SK-N-SH (cell line): ENCODE measurements at regions not wholly inside any gene's neighbourhood (a gene's known extent, or its start where the extent isn't known, plus 50 kb on each side); places are given as distances from the start of the nearest gene placed in this dataset.

ENCODE experiments used
- CTCF ChIA-PET: fragments of 300-600, 350-600 bp; formaldehyde crosslinking; extraction: SDS; loops from one replicate; lab custom pipeline; 2021; lab: Yijun Ruan, JAX
- POLR2A ChIA-PET: fragments of 350-600 bp; sonication (Branson Sonifier 250); formaldehyde crosslinking; extraction: SDS; loops from one replicate; lab custom pipeline; 2020; ENCODE audit warnings: antibody characterized with exemption, inconsistent platforms; lab: Yijun Ruan, JAX
- DNase-seq: peaks from one replicate; pipeline ENCODE4 v3.0.0; 2012
- H2AFZ ChIP-seq: fragments of 200-600 bp; sonication (generic); 2 replicates; pipeline ENCODE4 v1.8.1; 2016; ENCODE audit warnings: antibody characterized with exemption, mild to moderate bottlenecking, low read depth
- H3F3A ChIP-seq: fragments of 200-600 bp; sonication (generic); replicated peaks from 2 replicates; pipeline ENCODE3; 2016; ENCODE audit warnings: antibody characterized with exemption, mild to moderate bottlenecking; ENCODE audit not compliant: insufficient read depth
- H3K27ac ChIP-seq, 2 experiments: fragments of 200-500 bp in 1 of 2; fragments of 200-600 bp in 1 of 2; sonication (Bioruptor generic) in 1 of 2; sonication (generic), shearing (Covaris generic) in 1 of 2; 2 replicates each; pipeline versions ENCODE4 v1.5.1 to v1.6.1; 2014 to 2016; ENCODE audit warnings: low read depth in 2 of 2, inconsistent platforms in 1 of 2, low read length in 1 of 2, mild to moderate bottlenecking in 1 of 2, mixed read lengths in 1 of 2
- H3K27me3 ChIP-seq: fragments of 200-600 bp; sonication (generic), shearing (Covaris generic); 2 replicates; pipeline ENCODE4 v1.6.1; 2016; ENCODE audit warnings: mixed run types; ENCODE audit not compliant: insufficient read depth
- H3K36me3 ChIP-seq, 2 experiments: fragments of 200-500 bp in 1 of 2; fragments of 200-600 bp in 1 of 2; sonication (Bioruptor generic) in 1 of 2; sonication (generic) in 1 of 2; replicated peaks in 1 of 2; 2 replicates each; pipeline versions ENCODE3 to v1.5.1; 2014 to 2016; ENCODE audit warnings: low read length in 1 of 2, mild to moderate bottlenecking in 1 of 2; ENCODE audit not compliant: insufficient read depth in 2 of 2, control insufficient read depth in 1 of 2
- H3K4me1 ChIP-seq, 2 experiments: fragments of 200-500 bp in 1 of 2; fragments of 200-600 bp in 1 of 2; sonication (Bioruptor generic) in 1 of 2; sonication (generic), shearing (Covaris generic) in 1 of 2; 2 replicates each; pipeline versions ENCODE4 v1.5.1 to v1.6.1; 2014 to 2016; ENCODE audit warnings: low read depth in 1 of 2, low read length in 1 of 2, mixed run types in 1 of 2; ENCODE audit not compliant: insufficient read depth in 2 of 2, control insufficient read depth in 1 of 2
- H3K4me2 ChIP-seq: fragments of 200-600 bp; sonication (generic), shearing (Covaris generic); 2 replicates; pipeline ENCODE4 v1.6.1; 2017; ENCODE audit warnings: mixed run types
- H3K4me3 ChIP-seq, 2 experiments: fragments of 200-500 bp in 1 of 2; fragments of 200-600 bp in 1 of 2; sonication (Bioruptor generic) in 1 of 2; sonication (generic), shearing (Covaris generic) in 1 of 2; 2 replicates each; pipeline versions ENCODE4 v1.5.1 to v1.8.1; 2014 to 2016; ENCODE audit warnings: low read depth in 2 of 2, inconsistent platforms in 1 of 2, low read length in 1 of 2, mild to moderate bottlenecking in 1 of 2, mixed read lengths in 1 of 2, moderate library complexity in 1 of 2
- H3K79me2 ChIP-seq: fragments of 200-600 bp; sonication (generic); 2 replicates; pipeline ENCODE4 v1.8.1; 2017; ENCODE audit warnings: mild to moderate bottlenecking; ENCODE audit not compliant: insufficient read depth
- H3K9ac ChIP-seq: fragments of 200-600 bp; sonication (generic); 2 replicates; pipeline ENCODE4 v1.6.1; 2017; ENCODE audit warnings: mixed run types
- H3K9me2 ChIP-seq: fragments of 200-600 bp; sonication (generic); 2 replicates; pipeline ENCODE4 v1.6.1; 2017; ENCODE audit warnings: mixed run types
- H3K9me3 ChIP-seq: fragments of 200-600 bp; sonication (generic); 2 replicates; pipeline ENCODE4 v1.6.1; 2017; ENCODE audit warnings: mixed run types, mild to moderate bottlenecking, moderate library complexity
- H4K20me1 ChIP-seq: fragments of 200-600 bp; sonication (generic); 2 replicates; pipeline ENCODE4 v1.6.1; 2017; ENCODE audit warnings: mild to moderate bottlenecking, mixed run types; ENCODE audit not compliant: insufficient read depth
- CHD2 ChIP-seq: fragments of 150-350 bp; IDR thresholded peaks from 2 replicates; pipeline ENCODE4 v1.6.1; 2018; ENCODE audit warnings: low read length; ENCODE audit not compliant: partially characterized antibody
- FOXJ3 ChIP-seq: sonication (generic); formaldehyde crosslinking; IDR thresholded peaks from 2 replicates; pipeline ENCODE4 v1.5.1; 2020; ENCODE audit warnings: mild to moderate bottlenecking, missing genetic modification reagents
- GATA2 ChIP-seq: sonication (generic); formaldehyde crosslinking; IDR thresholded peaks from 2 replicates; pipeline ENCODE4 v1.5.0; 2020; ENCODE audit warnings: mild to moderate bottlenecking, missing genetic modification reagents
- MEF2A ChIP-seq: IDR thresholded peaks from 2 replicates; pipeline ENCODE4 v1.4.0; 2012; ENCODE audit warnings: low read depth, borderline replicate concordance
- NFIC ChIP-seq: IDR thresholded peaks from 2 replicates; pipeline ENCODE4 v1.4.0; 2012; ENCODE audit warnings: borderline replicate concordance
- RCOR1 ChIP-seq: fragments of 150-350 bp; IDR thresholded peaks from 2 replicates; pipeline ENCODE4 v1.6.1; 2017; ENCODE audit warnings: antibody characterized with exemption, low read length
- WGBS: methylation state at CpG from one replicate; pipeline ENCODE4 v1.1.6; 2017; ENCODE audit warnings: low lambda C conversion rate; 5-methylcytosine and 5-hydroxymethylcytosine counted together
- TF ChIP-seq, protein P1 (sequence below): IDR thresholded peaks from 2 replicates; pipeline ENCODE4 v1.6.1; 2012; ENCODE audit warnings: mild to moderate bottlenecking, low read depth, low read length, moderate library complexity

DNA sequence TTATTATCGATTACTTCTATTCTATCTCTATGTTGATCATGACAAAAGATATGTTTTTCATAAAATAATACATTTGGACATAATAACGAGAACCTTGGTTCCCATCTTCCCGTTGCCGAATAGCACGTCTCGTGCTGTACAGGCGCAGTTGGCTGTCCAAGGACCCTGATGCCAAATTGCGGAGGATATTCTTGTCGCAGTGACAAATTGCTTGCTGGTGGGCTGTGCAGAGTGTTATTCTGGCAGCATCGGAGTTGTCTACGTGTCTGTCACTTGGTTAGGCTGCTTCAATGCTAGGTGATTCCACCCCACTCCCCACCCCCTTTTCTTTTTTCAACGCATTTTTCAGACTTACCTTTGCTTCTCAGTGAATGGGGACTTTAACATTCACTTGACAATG lies 546.8 kb downstream of the PRKD1 start:
- no peak overlapping the region for H3K27ac ChIP-seq
- no peaks in the 10 kb centered on the region for H3K9me3 ChIP-seq
- CTCF ChIA-PET: no interaction called here
- no peak overlapping the region for H3K4me3 ChIP-seq
- 14% methylated on average over 12 of the region's 12 CpGs for WGBS
- peaks cover 8% of the 10 kb centered on the region; the same call in 1 of the 2 replicates for H3K27me3 ChIP-seq
- H3F3A ChIP-seq: no peaks in the 10 kb centered on the region
- no peak overlapping the region for H2AFZ ChIP-seq
- H3K36me3 ChIP-seq: no peaks in the 10 kb centered on the region
- no peaks in the 10 kb centered on the region for H3K9me2 ChIP-seq
- H3K79me2 ChIP-seq: no peaks in the 10 kb centered on the region
- no peak for TF ChIP-seq FOXJ3 (CRISPR knock-in tag)
- no peak for TF ChIP-seq CHD2
- TF ChIP-seq NFIC: no peak
- TF ChIP-seq GATA2 (CRISPR knock-in tag): no peak
- no peak for TF ChIP-seq RCOR1
- TF ChIP-seq, all 33 proteins: peak for 0
- POLR2A ChIA-PET: no interaction called here
- no peak for DNase-seq
- no peaks in the 10 kb centered on the region for H3K4me1 ChIP-seq
- no peaks in the 10 kb centered on the region for H4K20me1 ChIP-seq
- H3K9ac ChIP-seq: no peak overlapping the region
- no peak overlapping the region for H3K4me2 ChIP-seq

GRCh38 chr14:29388571-29388970 lies 539.1 kb downstream of the PRKD1 start:
- H3K9ac ChIP-seq: no peak overlapping the region
- no peaks in the 10 kb centered on the region for H3K36me3 ChIP-seq
- no peaks in the 10 kb centered on the region for H3K4me1 ChIP-seq
- H3K79me2 ChIP-seq: no peaks in the 10 kb centered on the region
- peaks cover 12% of the 10 kb centered on the region for H3K27me3 ChIP-seq
- TF ChIP-seq MEF2A (no peak), RCOR1 (no peak)
- TF ChIP-seq, protein P1, sequence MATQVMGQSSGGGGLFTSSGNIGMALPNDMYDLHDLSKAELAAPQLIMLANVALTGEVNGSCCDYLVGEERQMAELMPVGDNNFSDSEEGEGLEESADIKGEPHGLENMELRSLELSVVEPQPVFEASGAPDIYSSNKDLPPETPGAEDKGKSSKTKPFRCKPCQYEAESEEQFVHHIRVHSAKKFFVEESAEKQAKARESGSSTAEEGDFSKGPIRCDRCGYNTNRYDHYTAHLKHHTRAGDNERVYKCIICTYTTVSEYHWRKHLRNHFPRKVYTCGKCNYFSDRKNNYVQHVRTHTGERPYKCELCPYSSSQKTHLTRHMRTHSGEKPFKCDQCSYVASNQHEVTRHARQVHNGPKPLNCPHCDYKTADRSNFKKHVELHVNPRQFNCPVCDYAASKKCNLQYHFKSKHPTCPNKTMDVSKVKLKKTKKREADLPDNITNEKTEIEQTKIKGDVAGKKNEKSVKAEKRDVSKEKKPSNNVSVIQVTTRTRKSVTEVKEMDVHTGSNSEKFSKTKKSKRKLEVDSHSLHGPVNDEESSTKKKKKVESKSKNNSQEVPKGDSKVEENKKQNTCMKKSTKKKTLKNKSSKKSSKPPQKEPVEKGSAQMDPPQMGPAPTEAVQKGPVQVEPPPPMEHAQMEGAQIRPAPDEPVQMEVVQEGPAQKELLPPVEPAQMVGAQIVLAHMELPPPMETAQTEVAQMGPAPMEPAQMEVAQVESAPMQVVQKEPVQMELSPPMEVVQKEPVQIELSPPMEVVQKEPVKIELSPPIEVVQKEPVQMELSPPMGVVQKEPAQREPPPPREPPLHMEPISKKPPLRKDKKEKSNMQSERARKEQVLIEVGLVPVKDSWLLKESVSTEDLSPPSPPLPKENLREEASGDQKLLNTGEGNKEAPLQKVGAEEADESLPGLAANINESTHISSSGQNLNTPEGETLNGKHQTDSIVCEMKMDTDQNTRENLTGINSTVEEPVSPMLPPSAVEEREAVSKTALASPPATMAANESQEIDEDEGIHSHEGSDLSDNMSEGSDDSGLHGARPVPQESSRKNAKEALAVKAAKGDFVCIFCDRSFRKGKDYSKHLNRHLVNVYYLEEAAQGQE: no peak
- TF ChIP-seq, all 33 proteins: peak for 0
- no peaks in the 10 kb centered on the region for H3K9me2 ChIP-seq
- H3K4me2 ChIP-seq: no peak overlapping the region
- no peak for DNase-seq
- no peak overlapping the region for H2AFZ ChIP-seq
- 2% methylated on average over 2 of the region's 2 CpGs for WGBS
- CTCF ChIA-PET: no interaction called here
- no peak overlapping the region for H3K4me3 ChIP-seq
- no peaks in the 10 kb centered on the region for H3F3A ChIP-seq
- POLR2A ChIA-PET: no interaction called here
- no peak overlapping the region for H3K27ac ChIP-seq
- no peaks in the 10 kb centered on the region for H4K20me1 ChIP-seq
- no peaks in the 10 kb centered on the region for H3K9me3 ChIP-seq
